NCI-H146 treated with DMSO at 0.1 percent for 48 hours (cell line): ENCODE measurements at regions not wholly inside any gene's neighbourhood (a gene's known extent, or its start where the extent isn't known, plus 50 kb on each side); places are given as distances from the start of the nearest gene placed in this dataset.

Experiments used
- DNase-seq: peaks from one replicate; lab custom pipeline; 2025; ENCODE audit not compliant: unreplicated experiment; lab: John Stamatoyannopoulos, UW

- DNase-seq = no peak
These were observed 59.4 kb upstream of the UCN3 start for GRCh38 chr10:5305374-5305773.

- DNase-seq = no peak
These were observed 53.9 kb upstream of the UCN3 start for GRCh38 chr10:5310914-5311313.

- no peak for DNase-seq
These were observed 53.1 kb upstream of the UCN3 start for GRCh38 chr10:5311617-5312016.

GRCh38 chr10:5314840-5315239 lies 49.9 kb upstream of the UCN3 start:
- peak; percentile 99 for DNase-seq
